Esophagus squamous epithelium (tissue), 4 donors: ENCODE measurements at regions not wholly inside any gene's neighbourhood (a gene's known extent, or its start where the extent isn't known, plus 50 kb on each side); places are given as distances from the start of the nearest gene placed in this dataset.

ENCODE experiments used
- CTCF ChIP-seq, 6 experiments: fragments of 450-650 bp in 4 of 6; fragments of 200-600 bp in 2 of 6; sonication (generic) in 2 of 6; IDR thresholded peaks; one replicate each; pipeline ENCODE4 v1.5.1; 2016 to 2019; ENCODE audit warnings: antibody characterized with exemption in 6 of 6, mild to moderate bottlenecking in 4 of 6, moderate library complexity in 4 of 6
- POLR2A ChIP-seq, 4 donors: fragments of 450-650 bp; IDR thresholded peaks; one replicate each; pipeline ENCODE4 v1.6.1; 2017; ENCODE audit warnings: antibody characterized with exemption in 4 of 4, mild to moderate bottlenecking in 4 of 4, moderate library complexity in 3 of 4

- TF ChIP-seq CTCF (IDR thresholded peaks at IDR 0.05) (no peak), POLR2A (IDR thresholded peaks at IDR 0.05) (no peak)
Observed at GRCh38 chr16:52165961-52166360, 381.0 kb downstream of the TOX3 start.
